SK-N-SH treated with all-trans-retinoic acid at 6 μM for 48 hours (cell line): ENCODE measurements at regions not wholly inside any gene's neighbourhood (a gene's known extent, or its start where the extent isn't known, plus 50 kb on each side); places are given as distances from the start of the nearest gene placed in this dataset.

Experiments
- ARNTL ChIP-seq: fragments of 450-650 bp; formaldehyde crosslinking; IDR thresholded peaks from 2 replicates; pipeline ENCODE4 v1.5.0; 2020; ENCODE audit warnings: low read depth, mild to moderate bottlenecking, moderate library complexity, borderline replicate concordance
- CREB5 ChIP-seq: fragments of 250-450 bp; sonication (Bioruptor Pico); IDR thresholded peaks from 2 replicates; pipeline ENCODE4 v1.5.1; 2020; ENCODE audit warnings: low read depth, mild to moderate bottlenecking, moderate library complexity
- CSDC2 ChIP-seq: fragments of 250-450 bp; sonication (Bioruptor Pico); IDR thresholded peaks from 2 replicates; pipeline ENCODE4 v1.5.0; 2020; ENCODE audit warnings: mild to moderate bottlenecking, moderate library complexity
- CSRNP3 ChIP-seq: fragments of 250-450 bp; sonication (Bioruptor Pico); IDR thresholded peaks from 2 replicates; pipeline ENCODE4 v1.5.1; 2021; ENCODE audit warnings: mild to moderate bottlenecking, moderate library complexity
- ESRRG ChIP-seq: fragments of 250-450 bp; sonication (Bioruptor Pico); IDR thresholded peaks from 2 replicates; pipeline ENCODE4 v1.6.1; 2021; ENCODE audit warnings: mild to moderate bottlenecking
- PATZ1 ChIP-seq: fragments of 250-450 bp; sonication (Bioruptor Pico); IDR thresholded peaks from 2 replicates; pipeline ENCODE4 v1.8.0; 2020; ENCODE audit warnings: mild to moderate bottlenecking, moderate library complexity, borderline replicate concordance
- PPARA ChIP-seq: fragments of 250-450 bp; sonication (Bioruptor Pico); IDR thresholded peaks from 2 replicates; pipeline ENCODE4 v1.5.0; 2020; ENCODE audit warnings: mild to moderate bottlenecking, borderline replicate concordance
- RARB ChIP-seq: fragments of 250-450 bp; sonication (Bioruptor Pico); IDR thresholded peaks from 2 replicates; pipeline ENCODE4 v1.8.0; 2021; ENCODE audit warnings: mild to moderate bottlenecking, moderate library complexity
- SNAI2 ChIP-seq: fragments of 250-450 bp; sonication (Bioruptor Pico); IDR thresholded peaks from 2 replicates; pipeline ENCODE4 v1.5.0; 2020; ENCODE audit warnings: mild to moderate bottlenecking, moderate library complexity
- TCF4 ChIP-seq: fragments of 250-450 bp; sonication (Bioruptor Pico); IDR thresholded peaks from 2 replicates; pipeline ENCODE4 v1.8.0; 2021; ENCODE audit warnings: mild to moderate bottlenecking, moderate library complexity, borderline replicate concordance
- ZFP3 ChIP-seq: fragments of 250-450 bp; sonication (Bioruptor Pico); IDR thresholded peaks from 2 replicates; pipeline ENCODE4 v1.5.0; 2020; ENCODE audit warnings: mild to moderate bottlenecking, moderate library complexity
- ZNF8 ChIP-seq: fragments of 450-650 bp; formaldehyde crosslinking; IDR thresholded peaks from 2 replicates; pipeline ENCODE4 v1.5.0; 2020; ENCODE audit warnings: mild to moderate bottlenecking, moderate library complexity

GRCh38 chr13:80141123-80141849, 199.6 kb downstream of the SPRY2 start:
- no peak for TF ChIP-seq CSRNP3 (CRISPR knock-in tag)
- no peak for TF ChIP-seq RARB (CRISPR knock-in tag)
- no peak for TF ChIP-seq ZFP3 (CRISPR knock-in tag)
- TF ChIP-seq CSDC2, result no peak
- no peak for TF ChIP-seq ESRRG (CRISPR knock-in tag)
- no peak for TF ChIP-seq ARNTL (CRISPR knock-in tag)
- TF ChIP-seq PPARA (CRISPR knock-in tag), result no peak
- TF ChIP-seq ZNF8 (CRISPR knock-in tag), result no peak
- peak; percentile 86; the same call in 1 of the 2 replicates for TF ChIP-seq PATZ1 (CRISPR knock-in tag)
- no peak for TF ChIP-seq CREB5 (CRISPR knock-in tag)
- no peak; the same call in 1 of the 2 replicates for TF ChIP-seq SNAI2 (CRISPR knock-in tag)
- TF ChIP-seq TCF4 (CRISPR knock-in tag), result no peak
